Skeletal muscle satellite cell (primary cell): ENCODE measurements at regions not wholly inside any gene's neighbourhood (a gene's known extent, or its start where the extent isn't known, plus 50 kb on each side); places are given as distances from the start of the nearest gene placed in this dataset.
"Not testable (repeated sequence)": the region's sequence is repeated elsewhere in the genome, so short reads cannot be mapped to it uniquely, and the experiment has no call there.

Experiments used
- H3K27me3 ChIP-seq: 2 replicates; pipeline ENCODE4 v1.7.0; 2013; ENCODE audit warnings: low read length; ENCODE audit not compliant: control insufficient read depth, insufficient read depth
- H3K36me3 ChIP-seq: 2 replicates; pipeline ENCODE4 v1.7.0; 2013; ENCODE audit warnings: mild to moderate bottlenecking, control low read depth, low read length; ENCODE audit not compliant: insufficient read depth
- H3K4me1 ChIP-seq: 2 replicates; pipeline ENCODE4 v1.7.0; 2013; ENCODE audit warnings: low read length; ENCODE audit not compliant: control insufficient read depth, insufficient read depth
- H3K4me2 ChIP-seq: 2 replicates; pipeline ENCODE4 v1.7.0; 2013; ENCODE audit warnings: mild to moderate bottlenecking, low read length
- H3K4me3 ChIP-seq: 2 replicates; pipeline ENCODE4 v1.7.0; 2013; ENCODE audit warnings: low read length
- H3K9ac ChIP-seq: 2 replicates; pipeline ENCODE4 v1.7.0; 2013; ENCODE audit warnings: mild to moderate bottlenecking, low read depth, low read length, moderate library complexity
- H3K9me3 ChIP-seq: replicated peaks from 2 replicates; pipeline ENCODE4 v1.7.0; 2013; ENCODE audit warnings: mild to moderate bottlenecking, control low read depth, low read length

GRCh38 chr7:25684360-25684759 lies 456.1 kb upstream of the NPVF start:
- Histone ChIP-seq H3K4me1 (no peaks in the 10 kb centered on the region), H3K9me3 (no peaks in the 10 kb centered on the region)

DNA sequence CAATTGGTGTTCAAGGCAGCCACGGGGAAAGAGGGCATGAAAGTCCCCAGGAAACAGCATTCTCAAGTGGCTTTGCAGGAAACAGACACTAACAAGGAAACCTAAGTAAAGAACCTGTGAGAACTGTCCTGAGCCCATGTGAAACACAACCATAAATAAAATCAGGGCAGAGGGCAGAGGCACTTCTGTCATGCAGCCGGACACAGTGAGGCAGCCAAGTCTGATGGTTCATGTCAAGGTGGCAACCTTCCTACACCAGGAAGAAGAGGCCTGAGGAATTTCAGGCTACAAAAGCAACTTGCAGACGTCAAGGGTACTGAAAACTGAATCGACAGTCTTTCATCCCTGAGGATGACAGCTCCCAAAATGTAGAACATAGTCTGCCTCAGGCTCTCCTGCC lies 458.2 kb upstream of the NPVF start:
- Histone ChIP-seq H3K36me3 (no peaks in the 10 kb centered on the region), H3K4me2 (no peak overlapping the region), H3K4me3 (no peak overlapping the region), H3K9me3 (no peaks in the 10 kb centered on the region), H3K9ac (no peak overlapping the region), H3K4me1 (no peaks in the 10 kb centered on the region), H3K27me3 (no peaks in the 10 kb centered on the region)

More at GRCh38 chr7:25684360-25684759, 456.1 kb upstream of the NPVF start:
- H3K27me3 ChIP-seq: no peaks in the 10 kb centered on the region
- H3K4me2 ChIP-seq: no peak overlapping the region
- no peak overlapping the region for H3K9ac ChIP-seq
- H3K36me3 ChIP-seq: no peaks in the 10 kb centered on the region
- no peak overlapping the region for H3K4me3 ChIP-seq

DNA sequence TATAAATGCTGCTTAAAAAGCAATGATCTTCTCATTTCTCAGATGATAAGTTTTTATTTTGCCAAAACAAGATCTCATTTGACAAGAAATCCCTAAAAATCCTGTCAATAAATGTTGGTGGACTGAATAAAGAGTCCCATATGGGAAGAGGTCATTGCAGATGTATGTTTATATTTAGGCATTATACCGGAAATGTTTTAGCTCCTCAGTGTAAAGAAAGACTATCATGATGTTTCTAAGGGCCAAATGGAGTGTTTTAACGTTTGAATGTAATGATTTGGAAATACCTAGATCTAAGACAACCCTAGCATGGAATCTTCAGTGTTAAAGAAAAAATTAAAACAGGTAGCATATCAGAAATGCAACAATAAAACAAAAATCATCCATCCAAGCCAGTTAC lies 457.8 kb upstream of the NFE2L3 start:
- Histone ChIP-seq H3K9ac (no peak overlapping the region), H3K27me3 (no peaks in the 10 kb centered on the region), H3K4me1 (no peaks in the 10 kb centered on the region), H3K4me3 (no peak overlapping the region), H3K36me3 (no peaks in the 10 kb centered on the region), H3K4me2 (no peak overlapping the region), H3K9me3 (no peaks in the 10 kb centered on the region)

- no peaks in the 10 kb centered on the region for H3K27me3 ChIP-seq
- H3K4me3 ChIP-seq: no peak overlapping the region
Measured at GRCh38 chr7:25694699-25695098, 457.3 kb upstream of the NFE2L3 start.

DNA sequence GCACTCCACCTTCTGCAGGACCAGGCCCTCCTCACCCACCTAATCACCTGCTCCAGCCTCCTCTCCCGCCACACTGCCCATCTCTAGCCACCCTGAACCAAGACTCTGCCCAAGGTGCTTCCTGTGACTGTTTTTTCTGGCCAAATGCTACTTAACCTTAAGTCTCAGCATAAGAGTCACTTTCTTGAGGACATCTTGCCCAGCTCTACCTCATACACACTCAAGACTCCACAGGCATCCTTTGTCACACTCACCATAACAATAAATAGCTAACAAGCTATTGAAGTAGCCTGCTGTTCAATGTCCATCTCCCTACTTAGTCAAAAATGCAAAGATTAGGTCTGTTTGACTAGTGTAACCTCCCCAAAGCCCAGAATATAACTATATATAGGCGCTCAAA lies 455.4 kb upstream of the NFE2L3 start:
- no peak overlapping the region for H3K9ac ChIP-seq

More at GRCh38 chr7:25694699-25695098, 457.3 kb upstream of the NFE2L3 start:
- no peaks in the 10 kb centered on the region for H3K9me3 ChIP-seq
- no peaks in the 10 kb centered on the region for H3K36me3 ChIP-seq
- H3K9ac ChIP-seq: no peak overlapping the region
- H3K4me2 ChIP-seq: no peak overlapping the region
- H3K4me1 ChIP-seq: no peaks in the 10 kb centered on the region

GRCh38 chr7:25698451-25699113 lies 453.4 kb upstream of the NFE2L3 start:
- Histone ChIP-seq H3K4me1 (no peaks in the 10 kb centered on the region), H3K27me3 (no peaks in the 10 kb centered on the region), H3K36me3 (no peaks in the 10 kb centered on the region), H3K9ac (no peak overlapping the region), H3K4me3 (no peak overlapping the region), H3K4me2 (no peak overlapping the region), H3K9me3 (no peaks in the 10 kb centered on the region)

More for the DNA sequence above, 455.4 kb upstream of the NFE2L3 start:
- H3K4me3 ChIP-seq: no peak overlapping the region
- no peaks in the 10 kb centered on the region for H3K27me3 ChIP-seq
- H3K36me3 ChIP-seq: no peaks in the 10 kb centered on the region
- no peaks in the 10 kb centered on the region for H3K9me3 ChIP-seq
- no peaks in the 10 kb centered on the region for H3K4me1 ChIP-seq
- no peak overlapping the region for H3K4me2 ChIP-seq

GRCh38 chr7:25700141-25700540 lies 451.9 kb upstream of the NFE2L3 start:
- not testable (repeated sequence) for H3K9me3 ChIP-seq, H3K36me3 ChIP-seq, H3K4me3 ChIP-seq, H3K27me3 ChIP-seq, H3K4me1 ChIP-seq, H3K9ac ChIP-seq, H3K4me2 ChIP-seq

- no peak overlapping the region for H3K9ac ChIP-seq
- no peaks in the 10 kb centered on the region for H3K36me3 ChIP-seq
Measured at GRCh38 chr7:25704413-25704812, 447.6 kb upstream of the NFE2L3 start.

DNA sequence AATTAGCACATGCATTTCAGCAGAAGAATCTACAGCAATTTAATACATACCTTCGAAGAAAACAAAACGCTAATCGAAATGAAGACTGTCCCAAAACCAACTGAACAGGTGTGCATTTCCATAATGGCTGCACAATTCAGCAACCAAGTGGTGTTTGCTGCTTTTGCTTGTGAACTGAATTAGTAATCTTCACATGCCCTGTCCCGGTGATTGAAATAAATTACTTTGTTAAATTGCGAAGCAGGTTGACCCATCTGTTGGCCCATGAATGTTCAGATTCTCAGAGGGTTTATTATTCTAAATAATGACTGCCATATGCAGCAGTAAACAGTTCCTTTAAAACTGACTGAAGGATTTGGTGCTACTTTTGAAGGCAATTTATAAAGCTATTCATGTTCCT lies 445.2 kb upstream of the NFE2L3 start:
- Histone ChIP-seq H3K4me1 (no peaks in the 10 kb centered on the region), H3K9ac (no peak overlapping the region), H3K4me3 (no peak overlapping the region), H3K4me2 (no peak overlapping the region), H3K36me3 (no peaks in the 10 kb centered on the region), H3K27me3 (no peaks in the 10 kb centered on the region), H3K9me3 (no peaks in the 10 kb centered on the region)

More at GRCh38 chr7:25704413-25704812, 447.6 kb upstream of the NFE2L3 start:
- no peaks in the 10 kb centered on the region for H3K27me3 ChIP-seq
- no peak overlapping the region for H3K4me3 ChIP-seq
- H3K4me2 ChIP-seq: no peak overlapping the region
- no peaks in the 10 kb centered on the region for H3K9me3 ChIP-seq
- H3K4me1 ChIP-seq: no peaks in the 10 kb centered on the region

GRCh38 chr7:25707768-25708620 lies 444.0 kb upstream of the NFE2L3 start:
- no peaks in the 10 kb centered on the region for H3K36me3 ChIP-seq
- no peak overlapping the region for H3K9ac ChIP-seq
- no peaks in the 10 kb centered on the region for H3K4me1 ChIP-seq
- H3K4me2 ChIP-seq: no peak overlapping the region
- no peak overlapping the region for H3K4me3 ChIP-seq
- no peaks in the 10 kb centered on the region for H3K27me3 ChIP-seq
- H3K9me3 ChIP-seq: no peaks in the 10 kb centered on the region

DNA sequence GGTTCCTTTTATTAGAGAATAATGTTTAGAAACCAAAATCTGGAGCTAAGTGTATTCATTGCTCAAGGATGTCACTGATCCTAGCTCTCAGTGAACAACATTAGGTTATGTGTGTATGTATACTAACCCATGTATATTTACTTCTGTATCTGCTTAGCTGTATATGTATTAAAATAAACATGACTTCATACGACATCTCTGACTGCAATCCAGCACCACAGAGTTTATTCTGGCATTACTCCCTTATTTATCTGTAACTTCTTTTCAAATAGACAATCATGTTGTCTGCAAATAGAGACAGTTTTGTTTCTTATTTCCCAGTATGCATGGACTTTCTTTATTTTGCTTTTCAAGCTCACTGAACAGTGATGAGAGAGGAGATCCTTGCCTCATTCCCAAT lies 441.0 kb upstream of the NFE2L3 start:
- Histone ChIP-seq H3K36me3 (no peaks in the 10 kb centered on the region), H3K9me3 (no peaks in the 10 kb centered on the region), H3K4me3 (no peak overlapping the region), H3K9ac (no peak overlapping the region), H3K4me1 (no peaks in the 10 kb centered on the region), H3K27me3 (no peaks in the 10 kb centered on the region), H3K4me2 (no peak overlapping the region)

- Histone ChIP-seq H3K9me3 (no peaks in the 10 kb centered on the region), H3K9ac (no peak overlapping the region), H3K36me3 (no peaks in the 10 kb centered on the region), H3K4me1 (no peaks in the 10 kb centered on the region), H3K4me2 (no peak overlapping the region), H3K4me3 (no peak overlapping the region), H3K27me3 (no peaks in the 10 kb centered on the region)
Measured at GRCh38 chr7:25711940-25712339, 440.1 kb upstream of the NFE2L3 start.
